Transverse colon (tissue), 4 donors: ENCODE measurements at regions not wholly inside any gene's neighbourhood (a gene's known extent, or its start where the extent isn't known, plus 50 kb on each side); places are given as distances from the start of the nearest gene placed in this dataset.
"Not testable (repeated sequence)": the region's sequence is repeated elsewhere in the genome, so short reads cannot be mapped to it uniquely, and the experiment has no call there.

Experiments
- DNase-seq: peaks from one replicate; pipeline ENCODE4 v3.0.0-alpha.2; 2019
- H3K27ac ChIP-seq, 4 donors: fragments of 200-600 bp; sonication (generic); 2 replicates each; pipeline ENCODE4 v1.5.1; 2016 to 2018; ENCODE audit warnings: inconsistent platforms in 4 of 4
- H3K27me3 ChIP-seq: fragments of 200-600 bp; sonication (generic); 2 replicates; pipeline ENCODE4 v1.5.1; 2017; ENCODE audit warnings: inconsistent platforms
- H3K36me3 ChIP-seq, 4 donors: fragments of 200-600 bp; sonication (generic); 2 replicates each; pipeline ENCODE4 v1.5.1; 2017 to 2019; ENCODE audit warnings: inconsistent platforms in 4 of 4
- H3K4me1 ChIP-seq, 4 donors: fragments of 200-600 bp; sonication (generic); 2 replicates each; pipeline ENCODE4 v1.5.1; 2017 to 2020; ENCODE audit warnings: inconsistent platforms in 4 of 4
- H3K4me3 ChIP-seq, 4 donors: fragments of 200-600 bp; sonication (generic); 1 replicate in 1 of 4; 2 replicates in 3 of 4; pipeline versions ENCODE4 v1.5.1 to v1.6.1; 2017 to 2019; ENCODE audit warnings: inconsistent platforms in 4 of 4
- H3K9me3 ChIP-seq, 2 donors: fragments of 200-600 bp; sonication (generic); 2 replicates each; pipeline ENCODE4 v1.5.1; 2017 to 2019; ENCODE audit warnings: inconsistent platforms in 2 of 2
- WGBS, 2 donors: methylation state at CpG; one replicate each; pipeline ENCODE4 v1.1.5; 2018; ENCODE audit warnings: low coverage in 1 of 2; 5-methylcytosine and 5-hydroxymethylcytosine counted together
- in situ Hi-C, 4 donors: fragments of 200-750 bp; cut with MboI; loops; one replicate each; pipeline versions ENCODE4 v1.15.0 to v1.15.1; 2017; ENCODE audit warnings: low sequenced_read_pairs in 3 of 4, low pct_ligation_motif_present in 1 of 4, low pct_unique_long_range_greater_than_20kb in 1 of 4
- intact Hi-C: fragments of 100-400 bp; cut with DNase I; formaldehyde crosslinking; loops from one replicate; pipeline ENCODE4 v1.15.1; 2023; ENCODE audit warnings: low total_unique reads

DNA sequence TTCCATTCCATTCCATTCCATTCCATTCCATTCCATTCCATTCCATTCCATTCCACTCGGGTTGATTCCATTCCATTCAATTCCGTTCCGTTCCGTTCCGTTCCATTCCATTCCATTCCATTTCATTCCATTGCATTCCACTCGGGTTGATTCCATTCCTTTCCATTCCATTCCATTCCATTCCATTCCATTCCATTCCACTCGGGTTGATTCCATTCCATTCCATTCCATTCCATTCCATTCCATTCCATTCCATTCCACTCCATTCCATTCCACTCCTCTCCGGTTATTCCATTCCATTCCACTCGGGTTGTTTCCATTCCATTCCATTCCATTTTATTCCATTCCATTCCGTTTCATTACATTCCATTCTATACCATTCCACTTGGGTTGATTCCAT, 151.0 kb downstream of the CWH43 start:
- H3K4me1 ChIP-seq, H3K27ac ChIP-seq, H3K9me3 ChIP-seq, in situ Hi-C loops, DNase-seq, H3K36me3 ChIP-seq, intact Hi-C loops, H3K4me3 ChIP-seq, H3K27me3 ChIP-seq: not testable (repeated sequence)
- 27 to 56% methylated on average over 5 to 9 of the region's 10 CpGs for WGBS, 2 donors

DNA sequence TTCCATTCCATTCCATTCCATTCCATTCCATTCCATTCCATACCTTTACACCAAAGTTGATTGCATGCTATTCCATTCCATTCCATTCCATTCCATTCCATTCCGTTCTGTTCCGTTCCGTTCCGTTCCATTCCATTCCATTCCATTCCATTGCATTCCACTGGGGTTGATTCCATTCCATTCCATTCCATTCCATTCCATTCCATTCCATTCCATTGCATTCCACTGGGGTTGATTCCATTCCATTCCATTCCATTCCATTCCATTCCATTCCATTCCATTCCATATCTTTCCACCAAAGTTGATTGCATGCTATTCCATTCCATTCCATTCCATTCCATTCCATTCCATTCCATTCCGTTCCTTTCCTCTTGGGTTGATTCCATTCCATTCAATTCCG, 151.9 kb downstream of the CWH43 start:
- DNase-seq, H3K27ac ChIP-seq, intact Hi-C loops, H3K36me3 ChIP-seq, H3K9me3 ChIP-seq, H3K4me3 ChIP-seq, H3K4me1 ChIP-seq, in situ Hi-C loops, H3K27me3 ChIP-seq: not testable (repeated sequence)
- 52% methylated on average over 6 of the region's 6 CpGs; no CpG with 5 or more reads in 1 of the 2 donors for WGBS, 2 donors

DNA sequence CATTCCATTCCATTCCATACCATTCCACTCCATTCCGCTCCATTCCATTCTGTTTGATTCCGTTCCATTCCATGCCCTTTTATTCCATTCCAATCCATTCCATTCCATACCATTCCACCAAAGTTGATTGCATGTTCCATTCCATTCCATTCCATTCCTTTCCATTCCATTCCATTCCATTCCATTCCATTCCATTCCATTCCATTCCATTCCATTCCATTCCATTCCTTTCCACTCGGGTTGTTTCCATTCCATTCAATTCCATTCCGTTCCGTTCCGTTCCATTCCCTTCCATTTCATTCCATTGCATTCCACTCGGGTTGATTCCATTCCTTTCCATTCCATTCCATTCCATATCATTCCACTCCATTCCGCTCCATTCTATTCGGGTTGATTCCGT, 152.7 kb downstream of the CWH43 start:
- H3K27me3 ChIP-seq, intact Hi-C loops, H3K27ac ChIP-seq, H3K36me3 ChIP-seq, H3K9me3 ChIP-seq, H3K4me3 ChIP-seq, H3K4me1 ChIP-seq, DNase-seq, in situ Hi-C loops: not testable (repeated sequence)
- WGBS, 2 donors: 93% methylated on average over 5 of the region's 10 CpGs; no CpG with 5 or more reads in 1 of the 2 donors

DNA sequence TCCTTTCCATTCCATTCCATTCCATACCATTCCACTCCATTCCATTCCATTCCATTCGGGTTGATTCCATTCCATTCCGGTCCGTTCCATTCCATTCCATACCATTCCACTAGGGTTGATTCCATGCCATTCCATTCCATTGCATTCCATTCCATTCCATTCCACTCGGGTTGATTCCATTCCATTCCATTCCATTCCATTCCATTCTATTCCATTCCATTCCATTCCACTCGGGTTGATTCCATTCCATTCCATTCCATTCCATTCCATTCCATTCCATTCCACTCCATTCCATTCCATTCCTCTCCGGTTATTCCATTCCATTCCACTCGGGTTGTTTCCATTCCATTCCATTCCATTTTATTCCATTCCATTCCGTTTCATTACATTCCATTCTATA, 153.4 kb downstream of the CWH43 start:
- H3K36me3 ChIP-seq, H3K9me3 ChIP-seq, H3K27ac ChIP-seq, H3K4me1 ChIP-seq, DNase-seq, H3K27me3 ChIP-seq, H3K4me3 ChIP-seq, in situ Hi-C loops, intact Hi-C loops: not testable (repeated sequence)
- WGBS, 2 donors: 65 to 76% methylated on average over 5 to 6 of the region's 8 CpGs

DNA sequence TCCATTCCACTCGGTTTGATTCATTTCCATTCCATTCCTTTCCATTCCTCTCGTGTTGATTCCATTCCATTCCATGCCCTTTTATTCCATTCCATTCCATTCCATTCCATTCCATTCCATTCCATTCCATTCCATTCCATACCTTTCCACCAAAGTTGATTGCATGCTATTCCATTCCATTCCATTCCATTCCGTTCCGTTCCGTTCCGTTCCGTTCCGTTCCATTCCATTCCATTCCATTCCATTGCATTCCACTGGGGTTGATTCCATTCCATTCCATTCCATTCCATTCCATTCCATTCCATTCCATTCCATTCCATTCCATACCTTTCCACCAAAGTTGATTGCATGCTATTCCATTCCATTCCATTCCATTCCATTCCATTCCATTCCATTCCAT, 154.3 kb downstream of the CWH43 start:
- WGBS, 2 donors: 50% methylated on average over 7 of the region's 8 CpGs; no CpG with 5 or more reads in 1 of the 2 donors
- H3K27ac ChIP-seq, H3K4me1 ChIP-seq, H3K9me3 ChIP-seq, H3K27me3 ChIP-seq, H3K36me3 ChIP-seq, in situ Hi-C loops, intact Hi-C loops, H3K4me3 ChIP-seq: not testable (repeated sequence)
- peak; percentile 12 for DNase-seq

DNA sequence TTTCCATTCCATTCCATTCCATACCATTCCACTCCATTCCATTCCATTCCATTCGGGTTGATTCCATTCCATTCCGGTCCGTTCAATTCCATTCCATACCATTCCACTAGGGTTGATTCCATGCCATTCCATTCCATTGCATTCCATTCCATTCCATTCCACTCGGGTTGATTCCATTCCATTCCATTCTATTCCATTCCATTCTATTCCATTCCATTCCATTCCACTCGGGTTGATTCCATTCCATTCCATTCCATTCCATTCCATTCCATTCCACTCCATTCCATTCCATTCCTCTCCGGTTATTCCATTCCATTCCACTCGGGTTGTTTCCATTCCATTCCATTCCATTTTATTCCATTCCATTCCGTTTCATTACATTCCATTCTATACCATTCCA, 155.9 kb downstream of the CWH43 start:
- H3K4me1 ChIP-seq, H3K27ac ChIP-seq, in situ Hi-C loops, H3K27me3 ChIP-seq, H3K9me3 ChIP-seq, H3K36me3 ChIP-seq, H3K4me3 ChIP-seq, intact Hi-C loops, DNase-seq: not testable (repeated sequence)
- WGBS, 2 donors: 83% methylated on average over 5 of the region's 8 CpGs; no CpG with 5 or more reads in 1 of the 2 donors

DNA sequence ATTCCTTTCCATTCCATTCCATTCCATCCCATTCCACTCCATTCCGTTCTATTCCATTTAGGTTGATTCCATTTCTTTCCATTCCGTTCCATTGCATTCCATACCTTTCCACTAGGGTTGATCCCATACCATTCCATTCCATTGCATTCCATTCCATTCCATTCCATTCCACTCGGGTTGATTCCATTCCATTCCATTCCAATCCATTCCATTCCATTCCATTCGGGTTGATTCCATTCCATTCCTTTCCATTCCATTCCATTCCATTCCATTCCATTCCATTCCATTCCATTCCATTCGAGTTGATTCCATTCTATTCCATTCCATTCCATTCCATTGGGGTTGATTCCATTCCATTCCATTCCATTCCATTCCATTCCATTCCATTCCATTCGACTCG, 161.1 kb downstream of the CWH43 start:
- H3K36me3 ChIP-seq, intact Hi-C loops, H3K4me1 ChIP-seq, H3K27me3 ChIP-seq, in situ Hi-C loops, DNase-seq, H3K4me3 ChIP-seq, H3K27ac ChIP-seq: not testable (repeated sequence)
- WGBS, 2 donors: 61 to 73% methylated on average over 7 of the region's 7 CpGs
- H3K9me3 ChIP-seq: peaks cover 10 to 12% of the 10 kb centered on the region in 2 donors

DNA sequence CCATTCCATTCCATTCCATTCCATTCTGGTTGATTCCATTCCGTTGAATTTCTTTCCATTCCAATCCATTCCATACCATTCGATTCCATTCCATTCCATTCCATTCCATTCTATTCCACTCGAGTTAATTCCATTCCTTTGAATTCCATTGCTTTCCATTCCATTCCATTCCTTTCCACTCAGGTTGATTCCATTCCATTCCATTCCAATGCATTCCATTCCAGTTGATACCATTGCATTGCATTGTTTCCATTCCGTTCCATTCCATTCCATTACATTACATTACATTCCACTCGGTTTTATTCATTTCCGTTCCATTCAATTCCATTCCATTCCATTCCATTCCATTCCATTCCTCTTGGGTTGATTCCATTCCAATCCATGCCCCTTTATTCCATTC, 161.5 kb downstream of the CWH43 start:
- H3K36me3 ChIP-seq, H3K4me3 ChIP-seq, H3K4me1 ChIP-seq, in situ Hi-C loops, intact Hi-C loops, H3K27me3 ChIP-seq, H3K27ac ChIP-seq, DNase-seq: not testable (repeated sequence)
- peaks cover 10 to 12% of the 10 kb centered on the region in 2 donors for H3K9me3 ChIP-seq
- WGBS, 2 donors: 40 to 54% methylated on average over 6 of the region's 6 CpGs

DNA sequence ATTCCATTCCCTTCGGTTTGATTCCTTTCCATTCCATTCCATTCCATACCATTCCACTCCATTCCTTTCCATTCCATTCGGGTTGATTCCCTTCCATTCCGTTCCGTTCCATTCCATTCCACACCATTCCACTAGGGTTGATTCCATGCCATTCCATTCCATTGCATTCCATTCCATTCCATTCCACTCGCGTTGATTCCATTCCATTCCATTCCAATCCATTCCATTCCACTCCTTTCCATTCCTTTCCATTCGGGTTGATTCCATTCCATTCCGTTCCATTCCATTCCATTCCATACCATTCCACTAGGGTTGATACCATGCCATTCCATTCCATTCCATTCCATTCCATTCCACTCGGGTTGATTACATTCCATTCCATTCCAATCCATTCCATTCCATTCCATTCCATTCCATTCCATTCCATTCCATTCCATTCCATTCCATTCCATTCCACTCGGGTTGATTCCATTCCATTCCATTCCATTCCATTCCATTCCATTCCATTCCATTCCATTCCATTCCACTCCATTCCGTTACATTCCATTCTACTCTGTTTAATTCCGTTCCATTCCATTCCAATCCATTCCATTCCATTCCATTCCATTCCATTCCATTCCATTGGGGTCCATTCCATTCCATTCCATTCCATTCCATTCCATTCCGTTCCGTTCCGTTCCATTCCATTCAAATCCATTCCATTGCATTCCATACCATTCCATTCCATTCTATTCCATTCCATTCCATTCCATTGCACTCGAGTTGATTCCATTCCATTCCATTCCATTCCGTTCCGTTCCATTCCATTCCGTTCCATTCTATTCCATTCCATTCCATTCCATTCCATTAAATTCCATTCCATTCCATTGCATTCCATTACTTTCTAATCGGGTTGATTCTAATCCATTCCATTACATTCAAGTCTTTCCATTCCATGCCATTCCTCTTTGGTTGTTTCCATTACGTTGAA, 163.2 kb downstream of the CWH43 start:
- H3K9me3 ChIP-seq: peaks cover 10 to 12% of the 10 kb centered on the region in 2 donors
- DNase-seq: not testable (repeated sequence)
- 58% methylated on average over 20 to 21 of the region's 21 CpGs for WGBS, 2 donors

DNA sequence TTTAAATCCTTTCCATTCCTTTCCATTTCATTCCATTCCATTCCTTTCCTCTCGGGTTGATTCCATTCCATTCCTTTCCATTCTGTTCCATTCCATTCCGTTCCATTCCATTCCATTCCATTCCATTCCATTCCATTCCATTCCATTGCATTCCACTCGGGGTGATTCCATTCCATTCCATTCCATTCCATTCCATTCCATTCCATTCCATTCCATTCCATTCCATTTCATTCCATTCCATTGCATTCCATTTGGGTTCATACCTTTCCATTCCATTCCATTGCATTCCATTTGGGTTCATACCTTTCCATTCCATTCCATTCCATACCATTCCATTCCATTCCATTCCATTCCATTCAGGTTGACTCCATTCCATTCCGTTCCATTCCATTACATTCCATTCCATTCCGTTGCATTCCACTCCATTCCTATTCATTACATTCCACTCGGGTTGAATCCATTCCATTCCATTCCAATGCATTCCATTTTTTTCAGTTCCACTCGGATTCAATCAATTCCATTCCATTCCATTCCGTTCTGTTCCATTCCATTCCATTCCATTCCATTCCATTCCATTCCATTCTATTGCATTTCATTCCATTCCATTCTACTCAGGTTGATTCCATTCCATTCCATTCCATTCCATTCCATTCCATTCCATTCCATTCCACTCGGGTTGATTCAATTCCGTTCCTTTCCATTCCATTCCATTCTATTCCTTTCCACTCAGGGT, 164.4 kb downstream of the CWH43 start:
- intact Hi-C loops, in situ Hi-C loops, H3K4me3 ChIP-seq, H3K36me3 ChIP-seq, H3K27me3 ChIP-seq, DNase-seq, H3K27ac ChIP-seq, H3K4me1 ChIP-seq: not testable (repeated sequence)
- peaks cover 10 to 12% of the 10 kb centered on the region in 2 donors for H3K9me3 ChIP-seq
- 45 to 49% methylated on average over 10 of the region's 10 CpGs for WGBS, 2 donors

More for the DNA sequence above, 163.2 kb downstream of the CWH43 start:
- H3K36me3 ChIP-seq, intact Hi-C loops, H3K27me3 ChIP-seq, H3K4me1 ChIP-seq, H3K4me3 ChIP-seq, in situ Hi-C loops, H3K27ac ChIP-seq: not testable (repeated sequence)
